HepG2 (cell line): ENCODE measurements at regions not wholly inside any gene's neighbourhood (a gene's known extent, or its start where the extent isn't known, plus 50 kb on each side); places are given as distances from the start of the nearest gene placed in this dataset.

ENCODE experiments used
- ATAC-seq: fragments of 200-7000 bp; cut with Tn5 transposase; 3 replicates; pipeline ENCODE4 v1.9.1; 2020; ENCODE audit warnings: mild to moderate bottlenecking, moderate library complexity
- BruUV-seq: library from RNA; stranded (reverse); fragments of 400-500 nt; replicated peaks from 2 replicates; lab custom pipeline; 2021; lab: Mats Ljungman, UMichigan
- CTCF ChIA-PET: fragments of 300-600 bp; formaldehyde crosslinking; extraction: SDS; loops from one replicate; lab custom pipeline; 2021; ENCODE audit warnings: low total read pairs, inconsistent platforms, low intra/inter-chr PET ratio; lab: Yijun Ruan, JAX
- POLR2A ChIA-PET: fragments of 350-600 bp; sonication (Branson Sonifier 250); formaldehyde crosslinking; loops from one replicate; lab custom pipeline; 2020; ENCODE audit warnings: antibody characterized with exemption, inconsistent platforms; lab: Yijun Ruan, JAX
- DNase-seq: peaks from one replicate; pipeline ENCODE4 v3.0.0-alpha.2; 2015; ENCODE audit warnings: low spot score
- FAIRE-seq: peaks from 3 replicates; lab custom pipeline; 2011; peaks lifted over from hg19 to GRCh38; lab: Jason Lieb, UNC
- H2AFZ ChIP-seq: one replicate; pipeline ENCODE4 v1.6.1; 2011; ENCODE audit warnings: low read length, inconsistent platforms
- H3K27ac ChIP-seq: fragments of 300-600 bp; 3 replicates; pipeline ENCODE4 v1.8.0; 2011; ENCODE audit warnings: mixed run types, mild to moderate bottlenecking, mixed read lengths, low read length, inconsistent platforms; ENCODE audit not compliant: insufficient read depth; ENCODE audit errors: extremely low read length
- H3K27me3 ChIP-seq, 2 experiments: fragments of 200-600 bp in 1 of 2; 2 replicates in 1 of 2; 3 replicates in 1 of 2; pipeline versions ENCODE4 v1.6.0 to v1.8.0; 2011; ENCODE audit warnings: low read length in 2 of 2, mild to moderate bottlenecking in 2 of 2, moderate library complexity in 2 of 2, inconsistent platforms in 1 of 2; ENCODE audit not compliant: insufficient read depth in 2 of 2, control insufficient read depth in 1 of 2
- H3K36me3 ChIP-seq, 2 experiments: fragments of 200-600 bp in 1 of 2; replicated peaks in 1 of 2; 2 replicates in 1 of 2; 3 replicates in 1 of 2; pipeline versions ENCODE4 v1.5.1 to v1.8.0; 2011; ENCODE audit warnings: low read length in 2 of 2, inconsistent platforms in 1 of 2; ENCODE audit not compliant: insufficient read depth in 2 of 2, control insufficient read depth in 1 of 2
- H3K4me1 ChIP-seq: 2 replicates; pipeline ENCODE4 v1.5.1; 2012; ENCODE audit warnings: low read length, inconsistent platforms; ENCODE audit not compliant: insufficient read depth
- H3K4me2 ChIP-seq: 2 replicates; pipeline ENCODE4 v1.6.0; 2011; ENCODE audit warnings: low read depth, low read length, inconsistent platforms
- H3K4me3 ChIP-seq, 3 experiments: fragments of 200-600 bp in 1 of 3; sonication (generic), shearing (Covaris generic) in 1 of 3; replicated peaks in 1 of 3; 2 replicates each; pipeline ENCODE4 v1.5.1; 2011 to 2016; ENCODE audit warnings: low read length in 3 of 3, inconsistent platforms in 2 of 3, low read depth in 2 of 3, mild to moderate bottlenecking in 2 of 3, control low read depth in 1 of 3, mixed read lengths in 1 of 3; ENCODE audit not compliant: insufficient read depth in 1 of 3
- H3K79me2 ChIP-seq: one replicate; pipeline ENCODE4 v1.6.1; 2011; ENCODE audit warnings: low read length, inconsistent platforms; ENCODE audit not compliant: insufficient read depth
- H3K9ac ChIP-seq: 2 replicates; pipeline ENCODE4 v1.6.0; 2011; ENCODE audit warnings: mild to moderate bottlenecking, low read depth, low read length, inconsistent platforms; ENCODE audit not compliant: insufficient read depth
- H3K9me3 ChIP-seq: 2 replicates; pipeline ENCODE4 v1.5.1; 2012; ENCODE audit warnings: mild to moderate bottlenecking, low read length
- H4K20me1 ChIP-seq: 2 replicates; pipeline ENCODE4 v1.6.0; 2011; ENCODE audit warnings: inconsistent platforms, mild to moderate bottlenecking, low read length, moderate library complexity; ENCODE audit not compliant: insufficient read depth
- ATAD3A ChIP-seq: sonication (generic); formaldehyde crosslinking; IDR thresholded peaks from 2 replicates; pipeline ENCODE4 v1.4.0; 2020; ENCODE audit warnings: missing genetic modification reagents
- DMTF1 ChIP-seq: sonication (generic); formaldehyde crosslinking; IDR thresholded peaks from 2 replicates; pipeline ENCODE4 v1.4.0; 2020; ENCODE audit warnings: mild to moderate bottlenecking, missing genetic modification reagents
- E2F5 ChIP-seq: sonication (generic); formaldehyde crosslinking; conservative IDR thresholded peaks from 2 replicates; pipeline ENCODE4 v1.4.0; 2020; ENCODE audit warnings: missing genetic modification reagents
- KLF9 ChIP-seq: IDR thresholded peaks from 2 replicates; pipeline ENCODE4 v1.6.1; 2016; ENCODE audit warnings: low read depth
- MAFK ChIP-seq, 2 experiments: IDR thresholded peaks in 1 of 2; conservative IDR thresholded peaks in 1 of 2; 2 replicates each; pipeline ENCODE4 v1.6.1; 2011; ENCODE audit warnings: improper control_type of control experiment in 2 of 2, low read length in 2 of 2
- RARA ChIP-seq: IDR thresholded peaks from 2 replicates; pipeline ENCODE4 v1.6.1; 2016; ENCODE audit warnings: missing genetic modification reagents, missing compliant biosample characterization
- RFX5 ChIP-seq: IDR thresholded peaks from 2 replicates; pipeline ENCODE4 v1.6.1; 2011; ENCODE audit warnings: low read depth, low read length, improper control_type of control experiment
- SIN3A ChIP-seq: IDR thresholded peaks from 2 replicates; pipeline ENCODE4 v1.6.1; 2011; ENCODE audit warnings: low read depth, mild to moderate bottlenecking, control low read depth, low read length, borderline replicate concordance
- SMARCE1 ChIP-seq: fragments of 450-650 bp; IDR thresholded peaks from 2 replicates; pipeline ENCODE4 v1.6.1; 2017; ENCODE audit warnings: borderline replicate concordance
- U2AF2 ChIP-seq: fragments of 200-400 bp; formaldehyde crosslinking; IDR thresholded peaks from 2 replicates; pipeline ENCODE4 v1.6.1; 2017; ENCODE audit warnings: low read depth, mild to moderate bottlenecking, low read length
- ZGPAT ChIP-seq: IDR thresholded peaks from 2 replicates; pipeline ENCODE4 v1.6.1; 2016; ENCODE audit warnings: mild to moderate bottlenecking
- ZNF10 ChIP-seq: sonication (generic); formaldehyde crosslinking; IDR thresholded peaks from 2 replicates; pipeline ENCODE4 v1.4.0; 2020; ENCODE audit warnings: mild to moderate bottlenecking, low read depth, missing genetic modification reagents, borderline replicate concordance
- ZNF160 ChIP-seq: sonication (generic); formaldehyde crosslinking; IDR thresholded peaks from 2 replicates; pipeline ENCODE4 v1.8.0; 2022; ENCODE audit warnings: mild to moderate bottlenecking, inconsistent platforms, missing genetic modification reagents
- ZNF18 ChIP-seq: sonication (generic); formaldehyde crosslinking; IDR thresholded peaks from 2 replicates; pipeline ENCODE4 v1.8.0; 2022; ENCODE audit warnings: mild to moderate bottlenecking, missing genetic modification reagents; ENCODE audit not compliant: insufficient replicate concordance
- ZNF230 ChIP-seq: sonication (generic); formaldehyde crosslinking; IDR thresholded peaks from 2 replicates; pipeline ENCODE4 v1.4.0; 2020; ENCODE audit warnings: mild to moderate bottlenecking, missing genetic modification reagents
- ZNF501 ChIP-seq: sonication (generic); formaldehyde crosslinking; IDR thresholded peaks from 2 replicates; pipeline ENCODE4 v1.5.1; 2020; ENCODE audit warnings: mild to moderate bottlenecking, moderate library complexity, missing genetic modification reagents
- ZNF790 ChIP-seq: sonication (generic); formaldehyde crosslinking; IDR thresholded peaks from 2 replicates; pipeline ENCODE4 v1.8.0; 2022; ENCODE audit warnings: missing genetic modification reagents, mild to moderate bottlenecking, borderline replicate concordance
- ZSCAN9 ChIP-seq: IDR thresholded peaks from 2 replicates; pipeline ENCODE4 v1.6.1; 2016; ENCODE audit warnings: borderline replicate concordance
- WGBS: methylation state at CpG from one replicate; pipeline ENCODE4 v1.1.6; 2017; ENCODE audit warnings: low lambda C conversion rate; 5-methylcytosine and 5-hydroxymethylcytosine counted together
- in situ Hi-C: cut with HindIII; loops from 2 replicates; pipeline ENCODE4 v1.10.0; 2017; ENCODE audit warnings: low pct_unique_long_range_greater_than_20kb; ENCODE audit not compliant: extremely low pct_ligation_motif_present
- intact Hi-C: fragments of 100-400 bp; cut with micrococcal nuclease; formaldehyde crosslinking; loops from one replicate; pipeline ENCODE4 v1.10.0; 2022; ENCODE audit not compliant: unreplicated experiment

GRCh38 chr20:12219798-12220197 is 302.1 kb downstream of the BTBD3 start:
- WGBS: 17% methylated on average over 2 of the region's 2 CpGs
- in situ Hi-C loops: no loop called here
- DNase-seq (no peak), ATAC-seq (no peak), FAIRE-seq (no peak)
- no peak overlapping the region for H2AFZ ChIP-seq
- TF ChIP-seq ZNF501 (CRISPR knock-in tag) (no peak), ZGPAT (no peak), RFX5 (no peak), RARA (CRISPR knock-in tag) (no peak), ATAD3A (CRISPR knock-in tag) (no peak), KLF9 (CRISPR knock-in tag) (no peak), ZNF10 (no peak), ZSCAN9 (CRISPR knock-in tag) (no peak), E2F5 (CRISPR knock-in tag) (no peak), U2AF2 (no peak), SMARCE1 (no peak), ZNF790 (CRISPR knock-in tag) (no peak), MAFK (conservative IDR thresholded peaks at IDR 0.05 in 1 of 2, IDR thresholded peaks at IDR 0.05 in 1 of 2; ENCODE audit: low read length in 2 of 2) (no peak), ZNF18 (CRISPR knock-in tag) (no peak), DMTF1 (CRISPR knock-in tag) (no peak), ZNF160 (no peak), ZNF230 (CRISPR knock-in tag) (no peak), SIN3A (no peak)
- no peaks in the 10 kb centered on the region for H3K4me1 ChIP-seq
- POLR2A ChIA-PET: no interaction called here
- no TSS peak for BruUV-seq
- H3K4me3 ChIP-seq: no peak overlapping the region
- peaks cover 28% of the 10 kb centered on the region for H3K9me3 ChIP-seq
- no peaks in the 10 kb centered on the region for H3K79me2 ChIP-seq
- H3K36me3 ChIP-seq: no peaks in the 10 kb centered on the region
- CTCF ChIA-PET: no interaction called here
- H3K27me3 ChIP-seq: no peaks in the 10 kb centered on the region
- H4K20me1 ChIP-seq: no peaks in the 10 kb centered on the region
- H3K27ac ChIP-seq: no peak overlapping the region
- intact Hi-C loops: no loop called here
- H3K9ac ChIP-seq: no peak overlapping the region
- H3K4me2 ChIP-seq: no peak overlapping the region
